H9 (cell line): ENCODE measurements at regions not wholly inside any gene's neighbourhood (a gene's known extent, or its start where the extent isn't known, plus 50 kb on each side); places are given as distances from the start of the nearest gene placed in this dataset.

Experiments
- DNase-seq: peaks from one replicate; pipeline ENCODE4 v3.0.0-alpha.2; 2017
- H2AFZ ChIP-seq: one replicate; pipeline ENCODE4 v1.6.1; 2013; ENCODE audit warnings: mild to moderate bottlenecking, low read length, control low read depth, moderate library complexity
- H2AK5ac ChIP-seq: 2 replicates; pipeline ENCODE4 v1.6.1; 2013; ENCODE audit warnings: low read length, control low read depth, mixed read lengths; ENCODE audit not compliant: insufficient read length
- H2BK120ac ChIP-seq: one replicate; pipeline ENCODE4 v1.6.1; 2013; ENCODE audit warnings: low read depth, mild to moderate bottlenecking, low read length, control low read depth, inconsistent platforms; ENCODE audit not compliant: poor library complexity, severe bottlenecking
- H2BK12ac ChIP-seq: 2 replicates; pipeline ENCODE4 v1.6.1; 2013; ENCODE audit warnings: low read length, control low read depth, mixed read lengths, low read depth; ENCODE audit not compliant: insufficient read length
- H2BK15ac ChIP-seq: 2 replicates; pipeline ENCODE4 v1.6.1; 2013; ENCODE audit warnings: low read depth, low read length, control low read depth
- H2BK20ac ChIP-seq: one replicate; pipeline ENCODE4 v1.6.1; 2013; ENCODE audit warnings: low read depth, mild to moderate bottlenecking, low read length, control low read depth, inconsistent platforms; ENCODE audit not compliant: poor library complexity, severe bottlenecking
- H2BK5ac ChIP-seq: 2 replicates; pipeline ENCODE4 v1.6.1; 2013; ENCODE audit warnings: low read length, control low read depth, mixed read lengths; ENCODE audit not compliant: insufficient read length
- H3K14ac ChIP-seq: 2 replicates; pipeline ENCODE4 v1.6.1; 2013; ENCODE audit warnings: low read length, control low read depth; ENCODE audit not compliant: insufficient read depth
- H3K18ac ChIP-seq: 2 replicates; pipeline ENCODE4 v1.6.1; 2013; ENCODE audit warnings: low read depth, mild to moderate bottlenecking, mixed read lengths, low read length, control low read depth; ENCODE audit not compliant: insufficient read length
- H3K23ac ChIP-seq: 2 replicates; pipeline ENCODE4 v1.6.1; 2013; ENCODE audit warnings: low read length, control low read depth, mixed read lengths, low read depth; ENCODE audit not compliant: insufficient read length
- H3K23me2 ChIP-seq: 2 replicates; pipeline ENCODE4 v1.6.1; 2013; ENCODE audit warnings: low read depth, mild to moderate bottlenecking, mixed read lengths, low read length, control low read depth; ENCODE audit not compliant: insufficient read length, poor library complexity, severe bottlenecking
- H3K27ac ChIP-seq: 2 replicates; pipeline ENCODE4 v1.5.1; 2013; ENCODE audit warnings: low read length, control low read depth, mixed read lengths, low read depth; ENCODE audit not compliant: insufficient read length
- H3K27me3 ChIP-seq: 2 replicates; pipeline ENCODE4 v1.6.1; 2013; ENCODE audit warnings: low read length, control low read depth, inconsistent platforms; ENCODE audit not compliant: insufficient read depth
- H3K4ac ChIP-seq: 2 replicates; pipeline ENCODE4 v1.6.1; 2013; ENCODE audit warnings: low read depth, mild to moderate bottlenecking, control low read depth, inconsistent platforms, low read length, moderate library complexity
- H3K4me1 ChIP-seq: 2 replicates; pipeline ENCODE4 v1.6.1; 2013; ENCODE audit warnings: low read length, control low read depth, inconsistent platforms; ENCODE audit not compliant: insufficient read depth
- H3K4me2 ChIP-seq: 2 replicates; pipeline ENCODE4 v1.6.1; 2013; ENCODE audit warnings: low read length, control low read depth, mixed read lengths; ENCODE audit not compliant: insufficient read length, insufficient read depth
- H3K56ac ChIP-seq: 2 replicates; pipeline ENCODE4 v1.6.1; 2013; ENCODE audit warnings: low read depth, mild to moderate bottlenecking, mixed read lengths, low read length, control low read depth; ENCODE audit not compliant: insufficient read length
- H3K79me1 ChIP-seq: 2 replicates; pipeline ENCODE4 v1.6.1; 2013; ENCODE audit warnings: low read depth, mild to moderate bottlenecking, moderate library complexity, low read length, control low read depth, inconsistent platforms; ENCODE audit not compliant: insufficient read depth, poor library complexity, severe bottlenecking
- H3K79me2 ChIP-seq: 2 replicates; pipeline ENCODE4 v1.6.1; 2013; ENCODE audit warnings: low read length, control low read depth, inconsistent platforms; ENCODE audit not compliant: insufficient read depth
- H3K9ac ChIP-seq: 2 replicates; pipeline ENCODE4 v1.6.1; 2013; ENCODE audit warnings: low read length, control low read depth, mixed read lengths; ENCODE audit not compliant: insufficient read length; ENCODE audit errors: extremely low read depth
- H3K9me3 ChIP-seq: one replicate; pipeline ENCODE4 v1.6.1; 2013; ENCODE audit warnings: low read depth, low read length, inconsistent platforms; ENCODE audit not compliant: control insufficient read depth
- H3T11ph ChIP-seq: one replicate; pipeline ENCODE4 v1.6.1; 2013; ENCODE audit warnings: mild to moderate bottlenecking, low read length, control low read depth, inconsistent platforms
- H4K20me1 ChIP-seq: one replicate; pipeline ENCODE4 v1.6.1; 2013; ENCODE audit not compliant: control insufficient read depth, insufficient read length, insufficient read depth
- H4K5ac ChIP-seq: 2 replicates; pipeline ENCODE4 v1.6.1; 2013; ENCODE audit warnings: low read depth, mild to moderate bottlenecking, mixed read lengths, low read length, control low read depth; ENCODE audit not compliant: insufficient read length
- H4K8ac ChIP-seq: replicated peaks from 2 replicates; pipeline ENCODE4 v1.6.1; 2013; ENCODE audit warnings: low read length, control low read depth, mixed read lengths, low read depth; ENCODE audit not compliant: insufficient read length
- H4K91ac ChIP-seq: 2 replicates; pipeline ENCODE4 v1.6.1; 2013; ENCODE audit warnings: low read depth, mild to moderate bottlenecking, moderate library complexity, mixed read lengths, low read length, control low read depth; ENCODE audit not compliant: insufficient read length
- H3K27ac Mint-ChIP-seq, 3 experiments: 2 replicates in 2 of 3; 3 replicates in 1 of 3; pipeline ENCODE4 v1.8.0; 2020 to 2021; ENCODE audit warnings: mixed read lengths in 3 of 3, mild to moderate bottlenecking in 1 of 3, moderate library complexity in 1 of 3
- H3K27me3 Mint-ChIP-seq: 2 replicates; pipeline ENCODE4 v1.8.0; 2021; ENCODE audit warnings: low read depth, mild to moderate bottlenecking, moderate library complexity, mixed read lengths
- H3K36me3 Mint-ChIP-seq, 3 experiments: 2 replicates in 2 of 3; 3 replicates in 1 of 3; pipeline ENCODE4 v1.8.0; 2020 to 2021; ENCODE audit warnings: low read depth in 3 of 3, mixed read lengths in 3 of 3; ENCODE audit not compliant: insufficient read depth in 1 of 3
- H3K4me1 Mint-ChIP-seq, 2 experiments: 2 replicates each; pipeline ENCODE4 v1.8.0; 2020; ENCODE audit warnings: mixed read lengths in 2 of 2
- H3K4me3 Mint-ChIP-seq, 2 experiments: 2 replicates in 1 of 2; 3 replicates in 1 of 2; pipeline ENCODE4 v1.8.0; 2020 to 2021; ENCODE audit warnings: mild to moderate bottlenecking in 2 of 2, mixed read lengths in 2 of 2, moderate library complexity in 1 of 2
- H3K9me3 Mint-ChIP-seq, 2 experiments: 2 replicates in 1 of 2; 3 replicates in 1 of 2; pipeline ENCODE4 v1.8.0; 2020; ENCODE audit warnings: mild to moderate bottlenecking in 2 of 2, mixed read lengths in 2 of 2, moderate library complexity in 1 of 2
- WGBS: extraction: QIAGEN DNeasy Blood & Tissue Kit; methylation state at CpG from one replicate; pipeline ENCODE4 v1.1.7; 2013; ENCODE audit warnings: missing lambda C conversion rate, low lambda C conversion rate, mixed read lengths; ENCODE audit not compliant: insufficient read length; ENCODE audit errors: extremely low coverage; 5-methylcytosine and 5-hydroxymethylcytosine counted together
- TF ChIP-seq, protein P1 (sequence below): fragments of 200-600 bp; sonication (generic); conservative IDR thresholded peaks from 3 replicates; pipeline ENCODE4 v1.8.0; 2021; ENCODE audit warnings: antibody characterized with exemption, mild to moderate bottlenecking

DNA sequence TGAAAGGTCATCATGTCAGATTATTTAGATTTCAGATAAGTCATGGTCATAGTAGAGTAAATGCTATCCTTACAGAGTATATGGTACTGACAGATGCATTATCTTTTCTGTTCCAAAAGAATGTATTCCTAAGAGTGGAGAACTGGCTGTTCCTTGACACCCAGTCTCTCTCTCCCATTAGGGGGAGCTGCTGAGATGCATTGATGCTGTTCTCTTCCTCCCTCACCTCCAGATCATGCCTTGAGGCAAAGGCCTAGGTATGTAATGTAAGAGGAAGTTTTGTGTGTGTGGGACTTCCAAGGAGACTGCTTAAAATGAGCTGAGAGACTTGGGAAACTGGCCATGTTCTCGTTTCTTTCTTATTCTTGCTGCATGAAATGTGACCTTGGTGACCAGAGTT is 979.5 kb upstream of the CELF4 start:
- Histone ChIP-seq H2BK20ac (no peak overlapping the region), H3K79me1 (no peaks in the 10 kb centered on the region), H3K4ac (no peak overlapping the region), H3K23me2 (no peaks in the 10 kb centered on the region), H3K18ac (no peak overlapping the region), H2BK120ac (no peak overlapping the region), H3T11ph (no peak overlapping the region), H4K91ac (no peak overlapping the region), H4K20me1 (no peaks in the 10 kb centered on the region), H3K79me2 (no peaks in the 10 kb centered on the region), H3K9me3 (no peaks in the 10 kb centered on the region), H2AK5ac (no peak overlapping the region), H3K27ac (no peak overlapping the region), H3K23ac (no peak overlapping the region), H4K8ac (no peak overlapping the region), H4K5ac (no peak overlapping the region), H3K56ac (no peak overlapping the region), H3K4me1 (no peaks in the 10 kb centered on the region; the same call in 1 of the 2 replicates), H2BK5ac (no peak overlapping the region), H2BK15ac (no peak overlapping the region), H2AFZ (no peak overlapping the region), H3K27me3 (no peaks in the 10 kb centered on the region), H2BK12ac (no peak overlapping the region), H3K9ac (no peak overlapping the region), H3K4me2 (no peak overlapping the region), H3K14ac (no peak overlapping the region)
- Mint-ChIP-seq H3K9me3 (no peaks in the 10 kb centered on the region; a peak in 1 of 5 replicates), H3K27ac (peak overlapping the region in 1 of 3 experiments; percentile 27; a peak in 1 of 7 replicates), H3K4me1 (peaks cover 10 to 12% of the 10 kb centered on the region in 2 experiments), H3K4me3 (no peak overlapping the region), H3K36me3 (no peaks in the 10 kb centered on the region), H3K27me3 (no peaks in the 10 kb centered on the region)
- no CpG with 5 or more reads among the region's 1 CpG for WGBS
- TF ChIP-seq, protein P1, sequence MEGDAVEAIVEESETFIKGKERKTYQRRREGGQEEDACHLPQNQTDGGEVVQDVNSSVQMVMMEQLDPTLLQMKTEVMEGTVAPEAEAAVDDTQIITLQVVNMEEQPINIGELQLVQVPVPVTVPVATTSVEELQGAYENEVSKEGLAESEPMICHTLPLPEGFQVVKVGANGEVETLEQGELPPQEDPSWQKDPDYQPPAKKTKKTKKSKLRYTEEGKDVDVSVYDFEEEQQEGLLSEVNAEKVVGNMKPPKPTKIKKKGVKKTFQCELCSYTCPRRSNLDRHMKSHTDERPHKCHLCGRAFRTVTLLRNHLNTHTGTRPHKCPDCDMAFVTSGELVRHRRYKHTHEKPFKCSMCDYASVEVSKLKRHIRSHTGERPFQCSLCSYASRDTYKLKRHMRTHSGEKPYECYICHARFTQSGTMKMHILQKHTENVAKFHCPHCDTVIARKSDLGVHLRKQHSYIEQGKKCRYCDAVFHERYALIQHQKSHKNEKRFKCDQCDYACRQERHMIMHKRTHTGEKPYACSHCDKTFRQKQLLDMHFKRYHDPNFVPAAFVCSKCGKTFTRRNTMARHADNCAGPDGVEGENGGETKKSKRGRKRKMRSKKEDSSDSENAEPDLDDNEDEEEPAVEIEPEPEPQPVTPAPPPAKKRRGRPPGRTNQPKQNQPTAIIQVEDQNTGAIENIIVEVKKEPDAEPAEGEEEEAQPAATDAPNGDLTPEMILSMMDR: peak; percentile 81
- peak; percentile 70 for DNase-seq
